DOHH2 (cell line): ENCODE measurements at regions not wholly inside any gene's neighbourhood (a gene's known extent, or its start where the extent isn't known, plus 50 kb on each side); places are given as distances from the start of the nearest gene placed in this dataset.

Source experiments
- H3F3A ChIP-seq: fragments of 200-600 bp; sonication (generic), shearing (Covaris generic); 2 replicates; pipeline ENCODE4 v1.6.0; 2016; ENCODE audit warnings: antibody characterized with exemption, mild to moderate bottlenecking; ENCODE audit not compliant: control insufficient read depth, insufficient read depth
- H3K27ac ChIP-seq: fragments of 200-600 bp; sonication (generic); 2 replicates; pipeline ENCODE4 v1.5.1; 2014; ENCODE audit warnings: low read depth, mild to moderate bottlenecking, low read length, moderate library complexity
- H3K27me3 ChIP-seq: fragments of 200-600 bp; sonication (generic); 2 replicates; pipeline ENCODE4 v1.6.1; 2014; ENCODE audit warnings: mild to moderate bottlenecking, low read length, mixed read lengths; ENCODE audit not compliant: control insufficient read depth
- H3K36me3 ChIP-seq: fragments of 200-600 bp; sonication (generic); 2 replicates; pipeline ENCODE4 v1.6.1; 2014; ENCODE audit warnings: mild to moderate bottlenecking, low read length, moderate library complexity, mixed read lengths; ENCODE audit not compliant: control insufficient read depth
- H3K4me1 ChIP-seq: fragments of 200-600 bp; sonication (generic); 2 replicates; pipeline ENCODE4 v1.6.1; 2014; ENCODE audit warnings: mild to moderate bottlenecking, low read length, mixed read lengths; ENCODE audit not compliant: control insufficient read depth
- H3K4me2 ChIP-seq: fragments of 200-600 bp; sonication (generic); 2 replicates; pipeline ENCODE4 v1.6.0; 2014; ENCODE audit warnings: mild to moderate bottlenecking, low read length, moderate library complexity
- H3K4me3 ChIP-seq: fragments of 200-600 bp; sonication (generic); 2 replicates; pipeline ENCODE4 v1.5.1; 2014; ENCODE audit warnings: mild to moderate bottlenecking, low read length, mixed read lengths
- H3K79me2 ChIP-seq: fragments of 200-600 bp; sonication (generic); 2 replicates; pipeline ENCODE4 v1.6.1; 2014; ENCODE audit warnings: mild to moderate bottlenecking, low read length, mixed read lengths; ENCODE audit not compliant: control insufficient read depth
- H3K9me2 ChIP-seq: fragments of 200-600 bp; sonication (generic); replicated peaks from 2 replicates; pipeline ENCODE4 v1.6.1; 2014; ENCODE audit warnings: mild to moderate bottlenecking, low read length, mixed read lengths; ENCODE audit not compliant: control insufficient read depth
- H3K9me3 ChIP-seq: fragments of 200-600 bp; sonication (generic); 2 replicates; pipeline ENCODE4 v1.6.1; 2014; ENCODE audit warnings: antibody characterized with exemption, low read length, mixed read lengths; ENCODE audit not compliant: control insufficient read depth, insufficient read depth
- H4K20me1 ChIP-seq: fragments of 200-600 bp; sonication (generic); 2 replicates; pipeline ENCODE4 v1.6.0; 2014; ENCODE audit warnings: low read depth, mild to moderate bottlenecking, antibody characterized with exemption, low read length, moderate library complexity; ENCODE audit not compliant: control insufficient read depth, insufficient read depth
- CTCF ChIP-seq: fragments of 200-600 bp; sonication (generic); IDR thresholded peaks from one replicate; pipeline ENCODE4 v1.5.1; 2014; ENCODE audit warnings: antibody characterized with exemption, mild to moderate bottlenecking, low read depth, low read length; ENCODE audit not compliant: poor library complexity, severe bottlenecking
- EZH2phosphoT487 ChIP-seq: fragments of 200-600 bp; sonication (generic); IDR thresholded peaks from 2 replicates; pipeline ENCODE4 v1.6.1; 2017; ENCODE audit warnings: borderline replicate concordance, mild to moderate bottlenecking, antibody characterized with exemption, low read length, moderate library complexity, mixed read lengths

GRCh38 chr11:33545931-33546330 is 154.7 kb downstream of the C11orf91 start:
- Histone ChIP-seq H3K79me2 (no peaks in the 10 kb centered on the region), H3K9me2 (no peaks in the 10 kb centered on the region), H3K4me2 (no peak overlapping the region), H3K9me3 (no peaks in the 10 kb centered on the region), H3K27me3 (no peaks in the 10 kb centered on the region), H3F3A (no peaks in the 10 kb centered on the region), H4K20me1 (no peaks in the 10 kb centered on the region), H3K36me3 (peaks cover 56% of the 10 kb centered on the region), H3K4me3 (no peak overlapping the region), H3K27ac (no peak overlapping the region), H3K4me1 (peaks cover 3% of the 10 kb centered on the region)
- TF ChIP-seq EZH2phosphoT487 (no peak), CTCF (no peak)

- no peaks in the 10 kb centered on the region for H3K9me3 ChIP-seq
- no peak overlapping the region for H3K4me2 ChIP-seq
- H3K4me3 ChIP-seq = no peak overlapping the region
- H3K27me3 ChIP-seq = no peaks in the 10 kb centered on the region
- H3K9me2 ChIP-seq = no peaks in the 10 kb centered on the region
- no peaks in the 10 kb centered on the region for H3F3A ChIP-seq
- H3K79me2 ChIP-seq = peaks cover 5% of the 10 kb centered on the region
- peaks cover 56% of the 10 kb centered on the region for H3K36me3 ChIP-seq
- no peak overlapping the region for H3K27ac ChIP-seq
- no peak for TF ChIP-seq CTCF
- TF ChIP-seq EZH2phosphoT487 = no peak
- peaks cover 15% of the 10 kb centered on the region for H3K4me1 ChIP-seq
- H4K20me1 ChIP-seq = no peaks in the 10 kb centered on the region; the same call in 1 of the 2 replicates
These were observed 155.8 kb downstream of the C11orf91 start for GRCh38 chr11:33544593-33545373.

GRCh38 chr11:33543823-33544222 is 156.8 kb downstream of the C11orf91 start:
- no peak overlapping the region for H3K27ac ChIP-seq

More at GRCh38 chr11:33543823-33544222, 156.8 kb downstream of the C11orf91 start:
- no peaks in the 10 kb centered on the region for H3K9me2 ChIP-seq
- peaks cover 7% of the 10 kb centered on the region for H3K79me2 ChIP-seq
- H3K36me3 ChIP-seq = peaks cover 50% of the 10 kb centered on the region
- no peaks in the 10 kb centered on the region for H3F3A ChIP-seq
- no peaks in the 10 kb centered on the region; the same call in 1 of the 2 replicates for H4K20me1 ChIP-seq
- no peaks in the 10 kb centered on the region for H3K27me3 ChIP-seq
- H3K4me2 ChIP-seq = no peak overlapping the region
- no peak overlapping the region for H3K4me3 ChIP-seq
- TF ChIP-seq EZH2phosphoT487 (no peak), CTCF (no peak)
- no peaks in the 10 kb centered on the region for H3K9me3 ChIP-seq
- H3K4me1 ChIP-seq = peaks cover 24% of the 10 kb centered on the region
